22Rv1 (cell line): ENCODE measurements at regions not wholly inside any gene's neighbourhood (a gene's known extent, or its start where the extent isn't known, plus 50 kb on each side); places are given as distances from the start of the nearest gene placed in this dataset.

Experiments used
- ZFX ChIP-seq: fragments of 450-650 bp; IDR thresholded peaks from 2 replicates; pipeline ENCODE4 v1.6.1; 2017; ENCODE audit warnings: antibody characterized with exemption, borderline replicate concordance
- TF ChIP-seq, protein P1 (sequence below): fragments of 450-650 bp; IDR thresholded peaks from 2 replicates; pipeline ENCODE4 v1.5.1; 2017; ENCODE audit warnings: mild to moderate bottlenecking

- TF ChIP-seq, protein P1, sequence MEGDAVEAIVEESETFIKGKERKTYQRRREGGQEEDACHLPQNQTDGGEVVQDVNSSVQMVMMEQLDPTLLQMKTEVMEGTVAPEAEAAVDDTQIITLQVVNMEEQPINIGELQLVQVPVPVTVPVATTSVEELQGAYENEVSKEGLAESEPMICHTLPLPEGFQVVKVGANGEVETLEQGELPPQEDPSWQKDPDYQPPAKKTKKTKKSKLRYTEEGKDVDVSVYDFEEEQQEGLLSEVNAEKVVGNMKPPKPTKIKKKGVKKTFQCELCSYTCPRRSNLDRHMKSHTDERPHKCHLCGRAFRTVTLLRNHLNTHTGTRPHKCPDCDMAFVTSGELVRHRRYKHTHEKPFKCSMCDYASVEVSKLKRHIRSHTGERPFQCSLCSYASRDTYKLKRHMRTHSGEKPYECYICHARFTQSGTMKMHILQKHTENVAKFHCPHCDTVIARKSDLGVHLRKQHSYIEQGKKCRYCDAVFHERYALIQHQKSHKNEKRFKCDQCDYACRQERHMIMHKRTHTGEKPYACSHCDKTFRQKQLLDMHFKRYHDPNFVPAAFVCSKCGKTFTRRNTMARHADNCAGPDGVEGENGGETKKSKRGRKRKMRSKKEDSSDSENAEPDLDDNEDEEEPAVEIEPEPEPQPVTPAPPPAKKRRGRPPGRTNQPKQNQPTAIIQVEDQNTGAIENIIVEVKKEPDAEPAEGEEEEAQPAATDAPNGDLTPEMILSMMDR: no peak
- no peak for TF ChIP-seq ZFX
These were observed 432.1 kb upstream of the BRINP1 start for GRCh38 chr9:119801311-119801710.
